Neural cell (in vitro differentiated cells): ENCODE measurements at regions not wholly inside any gene's neighbourhood (a gene's known extent, or its start where the extent isn't known, plus 50 kb on each side); places are given as distances from the start of the nearest gene placed in this dataset.

Experiments
- H2AFZ ChIP-seq: fragments of 200-600, 300-800 bp; sonication (generic), shearing (Covaris generic); 2 replicates; pipeline ENCODE4 v1.6.0; 2014; ENCODE audit warnings: low read depth, mild to moderate bottlenecking, antibody characterized with exemption, low read length, moderate library complexity
- H3F3A ChIP-seq: fragments of 200-600 bp; shearing (Covaris generic); 2 replicates; pipeline ENCODE4 v1.6.1; 2016; ENCODE audit warnings: mild to moderate bottlenecking, moderate library complexity, mixed read lengths, antibody characterized with exemption, low read length; ENCODE audit not compliant: insufficient read depth, poor library complexity, severe bottlenecking
- H3K27ac ChIP-seq: fragments of 200-600, 300-800 bp; sonication (generic), shearing (Covaris generic); 2 replicates; pipeline ENCODE4 v1.5.1; 2014; ENCODE audit warnings: mild to moderate bottlenecking, low read length, moderate library complexity
- H3K27me3 ChIP-seq: fragments of 300-800, 200-600 bp; sonication (generic), shearing (Covaris generic); 2 replicates; pipeline ENCODE4 v1.6.0; 2014; ENCODE audit warnings: mild to moderate bottlenecking, low read depth, low read length, moderate library complexity; ENCODE audit not compliant: insufficient read depth
- H3K36me3 ChIP-seq: fragments of 300-800, 200-600 bp; sonication (generic), shearing (Covaris generic); 2 replicates; pipeline ENCODE4 v1.5.1; 2014; ENCODE audit warnings: mild to moderate bottlenecking, antibody characterized with exemption, low read length, moderate library complexity; ENCODE audit not compliant: insufficient read depth
- H3K4me2 ChIP-seq: fragments of 300-800, 200-600 bp; sonication (generic), shearing (Covaris generic); 2 replicates; pipeline ENCODE4 v1.6.0; 2014; ENCODE audit warnings: mild to moderate bottlenecking, low read length
- H3K4me3 ChIP-seq: fragments of 300-800, 200-600 bp; sonication (generic), shearing (Covaris generic); 2 replicates; pipeline ENCODE4 v1.5.1; 2014; ENCODE audit warnings: mild to moderate bottlenecking, low read length, moderate library complexity
- H3K79me2 ChIP-seq: fragments of 200-600 bp; shearing (Covaris generic); replicated peaks from 2 replicates; pipeline ENCODE4 v1.6.0; 2014; ENCODE audit warnings: mild to moderate bottlenecking, low read length, moderate library complexity; ENCODE audit not compliant: insufficient read depth
- H3K9ac ChIP-seq: fragments of 300-800, 200-600 bp; sonication (generic), shearing (Covaris generic); 2 replicates; pipeline ENCODE4 v1.6.1; 2016; ENCODE audit warnings: mild to moderate bottlenecking, low read length, mixed read lengths
- H3K9me2 ChIP-seq: fragments of 200-600 bp; shearing (Covaris generic); 2 replicates; pipeline ENCODE4 v1.6.1; 2016; ENCODE audit warnings: mild to moderate bottlenecking, low read length, mixed read lengths; ENCODE audit not compliant: insufficient read depth
- H3K9me3 ChIP-seq: fragments of 200-600, 300-800 bp; sonication (generic), shearing (Covaris generic); 2 replicates; pipeline ENCODE4 v1.6.1; 2016; ENCODE audit warnings: mild to moderate bottlenecking, mixed run types, low read length, moderate library complexity, mixed read lengths
- H4K20me1 ChIP-seq: fragments of 200-600 bp; shearing (Covaris generic); 2 replicates; pipeline ENCODE4 v1.6.1; 2016; ENCODE audit warnings: mild to moderate bottlenecking, mixed run types; ENCODE audit not compliant: insufficient read depth
- CTCF ChIP-seq: fragments of 450-650 bp; IDR thresholded peaks from 2 replicates; pipeline ENCODE4 v1.5.1; 2014; ENCODE audit warnings: antibody characterized with exemption, mild to moderate bottlenecking, moderate library complexity; ENCODE audit not compliant: poor library complexity, severe bottlenecking
- EP300 ChIP-seq: fragments of 450-650 bp; conservative IDR thresholded peaks from 2 replicates; pipeline ENCODE4 v1.6.1; 2014; ENCODE audit warnings: antibody characterized with exemption, mild to moderate bottlenecking, moderate library complexity; ENCODE audit not compliant: poor library complexity, severe bottlenecking
- EZH2 ChIP-seq: fragments of 200-600, 300-800 bp; shearing (Covaris generic), sonication (generic); IDR thresholded peaks from 2 replicates; pipeline ENCODE4 v1.6.1; 2014; ENCODE audit warnings: antibody characterized with exemption, low read length, borderline replicate concordance, mild to moderate bottlenecking; ENCODE audit not compliant: insufficient read depth, poor library complexity, severe bottlenecking
- MXI1 ChIP-seq: fragments of 450-650 bp; conservative IDR thresholded peaks from 2 replicates; pipeline ENCODE4 v1.6.1; 2014; ENCODE audit warnings: antibody characterized with exemption, mild to moderate bottlenecking; ENCODE audit not compliant: poor library complexity, severe bottlenecking
- POLR2AphosphoS5 ChIP-seq: IDR thresholded peaks from 2 replicates; pipeline ENCODE4 v1.6.1; 2012
- RAD21 ChIP-seq: fragments of 450-650 bp; conservative IDR thresholded peaks from 2 replicates; pipeline ENCODE4 v1.6.1; 2014; ENCODE audit warnings: antibody characterized with exemption, mild to moderate bottlenecking, moderate library complexity
- REST ChIP-seq: IDR thresholded peaks from 2 replicates; pipeline ENCODE4 v1.6.1; 2012; ENCODE audit warnings: borderline replicate concordance
- SMC3 ChIP-seq: fragments of 450-650 bp; conservative IDR thresholded peaks from 2 replicates; pipeline ENCODE4 v1.6.1; 2014; ENCODE audit warnings: antibody characterized with exemption, mild to moderate bottlenecking, moderate library complexity; ENCODE audit not compliant: poor library complexity
- TAF1 ChIP-seq: IDR thresholded peaks from 2 replicates; pipeline ENCODE4 v1.6.1; 2012; ENCODE audit warnings: low read depth

GRCh38 chr10:31687663-31688482 is 240.8 kb downstream of the ARHGAP12 start:
- Histone ChIP-seq H3K4me3 (no peak overlapping the region), H2AFZ (no peak overlapping the region), H3K4me2 (no peak overlapping the region), H4K20me1 (no peaks in the 10 kb centered on the region), H3K9ac (no peak overlapping the region), H3K9me3 (peaks cover 5% of the 10 kb centered on the region), H3K27me3 (no peaks in the 10 kb centered on the region), H3F3A (no peaks in the 10 kb centered on the region), H3K9me2 (no peaks in the 10 kb centered on the region), H3K27ac (no peak overlapping the region), H3K79me2 (no peaks in the 10 kb centered on the region), H3K36me3 (no peaks in the 10 kb centered on the region)
- TF ChIP-seq POLR2AphosphoS5, result no peak
- no peak for TF ChIP-seq CTCF
- no peak for TF ChIP-seq EZH2
- no peak for TF ChIP-seq TAF1
- TF ChIP-seq REST, result no peak
- no peak for TF ChIP-seq MXI1
- no peak for TF ChIP-seq SMC3
- TF ChIP-seq RAD21, result no peak
- TF ChIP-seq EP300, result no peak

- H3K36me3 ChIP-seq, result no peaks in the 10 kb centered on the region
- H3K79me2 ChIP-seq, result no peaks in the 10 kb centered on the region
- no peak overlapping the region for H3K4me2 ChIP-seq
- H3K27ac ChIP-seq, result no peak overlapping the region
- no peaks in the 10 kb centered on the region for H3K9me2 ChIP-seq
- H3K27me3 ChIP-seq, result no peaks in the 10 kb centered on the region
- peaks cover 5% of the 10 kb centered on the region for H3K9me3 ChIP-seq
- no peak overlapping the region for H3K4me3 ChIP-seq
- no peak overlapping the region for H3K9ac ChIP-seq
- TF ChIP-seq POLR2AphosphoS5 (no peak), EZH2 (no peak), MXI1 (no peak), EP300 (no peak), REST (no peak), CTCF (no peak), TAF1 (no peak)
- no peak overlapping the region for H2AFZ ChIP-seq
- H3F3A ChIP-seq, result no peaks in the 10 kb centered on the region
- H4K20me1 ChIP-seq, result no peaks in the 10 kb centered on the region
Observed at GRCh38 chr10:31686599-31686998, 242.0 kb downstream of the ARHGAP12 start.
